ENCODE measurements at regions not wholly inside any gene's neighbourhood (a gene's known extent, or its start where the extent isn't known, plus 50 kb on each side); places are given as distances from the start of the nearest gene placed in this dataset.

DNA sequence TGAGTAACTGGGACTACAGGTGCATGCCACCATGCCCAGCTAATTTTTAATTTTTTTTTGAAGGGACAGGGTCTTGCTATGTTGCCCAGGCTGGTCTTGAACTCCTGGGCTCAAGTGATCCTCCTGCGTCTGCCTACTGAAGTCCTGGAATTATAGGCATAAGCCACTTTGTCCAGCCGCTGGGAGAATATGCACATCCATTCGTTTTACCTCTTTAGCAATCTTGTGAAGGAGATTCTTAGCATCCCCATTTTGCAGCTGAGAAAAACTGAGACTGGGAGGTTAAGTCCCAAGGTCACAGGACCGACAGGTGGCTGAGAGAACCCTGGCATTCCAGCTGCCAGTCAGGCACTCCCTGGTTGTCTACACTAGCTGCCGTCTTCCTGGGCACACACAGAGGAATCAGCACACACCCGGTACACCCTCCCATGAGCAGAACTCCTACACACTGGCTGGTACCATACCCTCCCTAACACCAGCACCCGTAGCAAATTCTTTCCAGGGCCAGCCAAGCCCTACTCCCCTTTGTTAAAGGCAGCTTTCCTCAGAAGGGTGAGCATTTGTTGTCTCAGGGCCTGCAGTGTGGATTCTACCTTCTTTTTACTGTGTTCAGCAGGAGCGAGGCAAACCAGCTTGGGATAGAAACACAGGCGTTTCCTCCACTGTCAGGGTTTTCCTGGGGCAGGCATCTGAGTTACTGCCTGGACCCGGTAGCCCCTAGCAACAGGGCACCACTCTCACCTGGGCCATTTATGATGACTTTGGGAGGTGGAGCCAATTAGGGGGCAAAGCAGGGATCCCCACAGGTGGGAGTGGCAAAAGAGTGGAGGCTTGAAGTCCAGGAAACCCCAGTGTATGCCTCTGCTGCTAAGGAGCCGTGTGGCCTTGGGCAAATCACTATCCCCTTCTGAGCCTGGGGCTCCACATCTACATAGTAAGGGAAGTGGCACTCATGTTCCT, 70.2 kb downstream of the IRF2BPL start:
- TF ChIP-seq POLR2A (IDR thresholded peaks at IDR 0.05; ENCODE audit: low read length) (no peak), GATA1 (IDR thresholded peaks at IDR 0.05; ENCODE audit: low read depth, low read length) (no peak)

All from erythroblast (primary cell).